Erythroblast (primary cell): ENCODE measurements at regions not wholly inside any gene's neighbourhood (a gene's known extent, or its start where the extent isn't known, plus 50 kb on each side); places are given as distances from the start of the nearest gene placed in this dataset.

Experiments used
- GATA1 ChIP-seq: IDR thresholded peaks from 2 replicates; pipeline ENCODE4 v1.6.1; 2011; ENCODE audit warnings: low read depth, mild to moderate bottlenecking, control low read depth, low read length, moderate library complexity
- POLR2A ChIP-seq: IDR thresholded peaks from 2 replicates; pipeline ENCODE4 v1.6.1; 2011; ENCODE audit warnings: mild to moderate bottlenecking, low read length

DNA sequence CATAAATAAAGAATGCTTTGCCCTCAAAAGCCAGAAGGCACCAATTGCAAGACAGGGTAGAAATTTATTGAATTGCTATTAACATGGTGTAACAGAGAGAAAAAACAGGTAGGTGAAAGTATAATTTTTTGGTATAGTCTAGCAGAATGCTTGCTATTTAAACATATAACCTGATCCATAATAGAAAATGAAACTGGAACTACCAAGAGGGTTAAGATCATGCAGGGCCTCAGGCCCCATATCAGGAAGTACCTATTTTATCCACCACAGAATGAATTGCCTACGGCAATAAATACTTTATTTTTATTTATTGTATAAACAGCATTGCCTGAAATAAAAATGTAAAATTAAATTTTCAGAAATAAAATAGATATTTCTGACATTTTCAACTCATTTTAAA, 159.5 kb downstream of the PRR20E start:
- TF ChIP-seq POLR2A: no peak
- TF ChIP-seq GATA1: no peak
